ENCODE measurements at regions not wholly inside any gene's neighbourhood (a gene's known extent, or its start where the extent isn't known, plus 50 kb on each side); places are given as distances from the start of the nearest gene placed in this dataset.

DNA sequence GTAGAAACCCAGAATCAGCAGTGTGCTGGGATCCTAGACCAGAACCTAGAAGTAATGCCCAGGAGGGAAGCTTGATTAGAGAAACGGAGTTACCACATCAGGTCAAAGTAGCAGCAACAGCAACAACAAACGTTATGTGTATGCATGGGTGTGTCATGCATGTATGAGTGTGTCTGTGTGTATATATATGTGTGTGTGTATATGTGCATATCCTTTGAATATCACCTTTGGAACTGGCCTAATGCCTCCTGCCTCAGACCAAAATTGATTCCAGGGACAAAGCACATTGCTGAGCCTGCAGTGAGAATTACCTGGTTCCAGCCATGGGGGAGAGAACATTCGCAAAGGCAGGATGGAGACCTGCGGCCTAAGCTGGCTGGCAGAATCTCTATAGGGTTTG, 55.9 kb downstream of the MAP10 start:
- TF ChIP-seq POLR2A (IDR thresholded peaks at IDR 0.05) (no peak), POLR2AphosphoS5 (IDR thresholded peaks at IDR 0.05) (no peak)
- TF ChIP-seq, protein P1, sequence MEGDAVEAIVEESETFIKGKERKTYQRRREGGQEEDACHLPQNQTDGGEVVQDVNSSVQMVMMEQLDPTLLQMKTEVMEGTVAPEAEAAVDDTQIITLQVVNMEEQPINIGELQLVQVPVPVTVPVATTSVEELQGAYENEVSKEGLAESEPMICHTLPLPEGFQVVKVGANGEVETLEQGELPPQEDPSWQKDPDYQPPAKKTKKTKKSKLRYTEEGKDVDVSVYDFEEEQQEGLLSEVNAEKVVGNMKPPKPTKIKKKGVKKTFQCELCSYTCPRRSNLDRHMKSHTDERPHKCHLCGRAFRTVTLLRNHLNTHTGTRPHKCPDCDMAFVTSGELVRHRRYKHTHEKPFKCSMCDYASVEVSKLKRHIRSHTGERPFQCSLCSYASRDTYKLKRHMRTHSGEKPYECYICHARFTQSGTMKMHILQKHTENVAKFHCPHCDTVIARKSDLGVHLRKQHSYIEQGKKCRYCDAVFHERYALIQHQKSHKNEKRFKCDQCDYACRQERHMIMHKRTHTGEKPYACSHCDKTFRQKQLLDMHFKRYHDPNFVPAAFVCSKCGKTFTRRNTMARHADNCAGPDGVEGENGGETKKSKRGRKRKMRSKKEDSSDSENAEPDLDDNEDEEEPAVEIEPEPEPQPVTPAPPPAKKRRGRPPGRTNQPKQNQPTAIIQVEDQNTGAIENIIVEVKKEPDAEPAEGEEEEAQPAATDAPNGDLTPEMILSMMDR (IDR thresholded peaks at IDR 0.05), result no peak
